Hepatocyte (in vitro differentiated cells): ENCODE measurements at regions not wholly inside any gene's neighbourhood (a gene's known extent, or its start where the extent isn't known, plus 50 kb on each side); places are given as distances from the start of the nearest gene placed in this dataset.

Experiments
- EZH2 ChIP-seq: fragments of 200-600 bp; sonication (generic); IDR thresholded peaks from 2 replicates; pipeline ENCODE4 v1.6.1; 2016; ENCODE audit warnings: antibody characterized with exemption, mild to moderate bottlenecking, borderline replicate concordance
- TF ChIP-seq, protein P1 (sequence below): fragments of 200-600 bp; sonication (generic); IDR thresholded peaks from 2 replicates; pipeline ENCODE4 v1.5.1; 2016; ENCODE audit warnings: antibody characterized with exemption, mild to moderate bottlenecking; ENCODE audit not compliant: poor library complexity

- TF ChIP-seq, protein P1, sequence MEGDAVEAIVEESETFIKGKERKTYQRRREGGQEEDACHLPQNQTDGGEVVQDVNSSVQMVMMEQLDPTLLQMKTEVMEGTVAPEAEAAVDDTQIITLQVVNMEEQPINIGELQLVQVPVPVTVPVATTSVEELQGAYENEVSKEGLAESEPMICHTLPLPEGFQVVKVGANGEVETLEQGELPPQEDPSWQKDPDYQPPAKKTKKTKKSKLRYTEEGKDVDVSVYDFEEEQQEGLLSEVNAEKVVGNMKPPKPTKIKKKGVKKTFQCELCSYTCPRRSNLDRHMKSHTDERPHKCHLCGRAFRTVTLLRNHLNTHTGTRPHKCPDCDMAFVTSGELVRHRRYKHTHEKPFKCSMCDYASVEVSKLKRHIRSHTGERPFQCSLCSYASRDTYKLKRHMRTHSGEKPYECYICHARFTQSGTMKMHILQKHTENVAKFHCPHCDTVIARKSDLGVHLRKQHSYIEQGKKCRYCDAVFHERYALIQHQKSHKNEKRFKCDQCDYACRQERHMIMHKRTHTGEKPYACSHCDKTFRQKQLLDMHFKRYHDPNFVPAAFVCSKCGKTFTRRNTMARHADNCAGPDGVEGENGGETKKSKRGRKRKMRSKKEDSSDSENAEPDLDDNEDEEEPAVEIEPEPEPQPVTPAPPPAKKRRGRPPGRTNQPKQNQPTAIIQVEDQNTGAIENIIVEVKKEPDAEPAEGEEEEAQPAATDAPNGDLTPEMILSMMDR = no peak
- no peak for TF ChIP-seq EZH2
These were observed 413.5 kb upstream of the INTU start for GRCh38 chr4:127219232-127219631.
